HG03378 (cell line): ENCODE measurements at regions not wholly inside any gene's neighbourhood (a gene's known extent, or its start where the extent isn't known, plus 50 kb on each side); places are given as distances from the start of the nearest gene placed in this dataset.
"Not testable (repeated sequence)": the region's sequence is repeated elsewhere in the genome, so short reads cannot be mapped to it uniquely, and the experiment has no call there.

Experiments used
- ATAC-seq: cut with Tn5 transposase; IDR thresholded peaks from one replicate; pipeline ENCODE4 v1.9.1; 2021; ENCODE audit warnings: mild to moderate bottlenecking, moderate library complexity; ENCODE audit not compliant: unreplicated experiment

GRCh38 chr10:42193588-42193987, 444.8 kb downstream of the ZNF33B start:
- ATAC-seq = not testable (repeated sequence)

- not testable (repeated sequence) for ATAC-seq
Measured at GRCh38 chr10:42192450-42192849, 445.9 kb downstream of the ZNF33B start.

- ATAC-seq = not testable (repeated sequence)
Measured at GRCh38 chr10:42187501-42188195, 450.7 kb downstream of the ZNF33B start.

GRCh38 chr10:42177793-42178689, 460.3 kb downstream of the ZNF33B start:
- ATAC-seq = not testable (repeated sequence)

GRCh38 chr10:42177077-42177792, 461.1 kb downstream of the ZNF33B start:
- ATAC-seq = no peak

GRCh38 chr10:42150428-42151061, 487.8 kb downstream of the ZNF33B start:
- ATAC-seq = no peak

- no peak for ATAC-seq
Measured at GRCh38 chr10:42149722-42150427, 488.5 kb downstream of the ZNF33B start.

GRCh38 chr10:42149027-42149700, 489.2 kb downstream of the ZNF33B start:
- no peak for ATAC-seq

- not testable (repeated sequence) for ATAC-seq
Measured at GRCh38 chr10:42146165-42146564, 492.2 kb downstream of the ZNF33B start.

- ATAC-seq = not testable (repeated sequence)
Measured at GRCh38 chr10:42138023-42138422, 500.3 kb downstream of the ZNF33B start.

GRCh38 chr10:42113158-42113450, 525.3 kb downstream of the ZNF33B start:
- no peak for ATAC-seq

GRCh38 chr10:42112331-42113157, 525.8 kb downstream of the ZNF33B start:
- ATAC-seq = no peak

- no peak for ATAC-seq
Measured at GRCh38 chr10:42111661-42112330, 526.6 kb downstream of the ZNF33B start.

GRCh38 chr10:42111076-42111475, 527.3 kb downstream of the ZNF33B start:
- no peak for ATAC-seq
